SK-N-MC (cell line): ENCODE measurements at regions not wholly inside any gene's neighbourhood (a gene's known extent, or its start where the extent isn't known, plus 50 kb on each side); places are given as distances from the start of the nearest gene placed in this dataset.

Experiments
- DNase-seq: peaks from one replicate; pipeline ENCODE4 v3.0.0-alpha.2; 2011; ENCODE audit warnings: low read depth, low spot score
- H3K27ac ChIP-seq: fragments of 200-600 bp; sonication (generic); 2 replicates; pipeline ENCODE4 v1.5.1; 2016; ENCODE audit warnings: mixed run types
- H3K36me3 ChIP-seq: fragments of 200-600 bp; sonication (generic); 2 replicates; pipeline ENCODE4 v1.6.1; 2017; ENCODE audit warnings: antibody characterized with exemption, low read length, mixed read lengths; ENCODE audit not compliant: insufficient read depth
- H3K4me3 ChIP-seq: fragments of 200-600 bp; sonication (generic); 2 replicates; pipeline ENCODE4 v1.5.1; 2016
- H3K9ac ChIP-seq: fragments of 200-600 bp; sonication (generic); 2 replicates; pipeline ENCODE4 v1.8.0; 2017; ENCODE audit warnings: mixed run types, mixed read lengths; ENCODE audit not compliant: insufficient read length
- H3K9me3 ChIP-seq: fragments of 200-600 bp; sonication (generic); 2 replicates; pipeline ENCODE4 v1.6.1; 2017; ENCODE audit warnings: low read depth, mild to moderate bottlenecking, antibody characterized with exemption, low read length, moderate library complexity, mixed read lengths
- EZH2 ChIP-seq: fragments of 200-600 bp; sonication (generic); IDR thresholded peaks from one replicate; pipeline ENCODE4 v1.6.1; 2017; ENCODE audit warnings: antibody characterized with exemption
- FOXP2 ChIP-seq: optimal IDR thresholded peaks from 2 replicates; pipeline ENCODE3; 2011; ENCODE audit warnings: mild to moderate bottlenecking, moderate library complexity; ENCODE audit not compliant: insufficient read depth; ENCODE audit errors: extremely low read length, control extremely low read depth
- POLR2AphosphoS5 ChIP-seq: IDR thresholded peaks from 2 replicates; pipeline ENCODE4 v1.6.1; 2012; ENCODE audit warnings: mild to moderate bottlenecking, low read depth, low read length, borderline replicate concordance

DNA sequence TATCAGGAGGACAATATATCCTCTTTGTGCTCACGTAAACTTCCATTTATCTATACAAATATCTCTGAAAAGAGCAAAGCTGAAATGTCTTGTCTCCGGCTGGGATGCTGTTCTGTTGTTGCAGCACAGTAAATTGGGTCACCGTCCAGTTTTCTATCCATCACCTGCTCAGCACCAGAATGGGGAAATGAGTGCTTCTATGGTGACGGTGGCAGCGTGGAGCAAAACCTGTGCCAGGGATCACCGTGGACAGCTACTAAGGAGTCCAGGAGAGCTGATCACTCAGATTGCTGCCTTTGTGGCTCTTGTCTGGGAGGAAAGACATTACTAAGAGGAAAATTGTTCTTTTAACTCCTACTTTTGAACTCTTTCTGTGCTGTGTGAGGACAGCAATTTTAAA lies 531.6 kb downstream of the PSAT1 start:
- Histone ChIP-seq H3K4me3 (no peak overlapping the region), H3K27ac (no peak overlapping the region), H3K9ac (no peak overlapping the region), H3K9me3 (no peaks in the 10 kb centered on the region), H3K36me3 (no peaks in the 10 kb centered on the region)
- DNase-seq: no peak
- no peak for TF ChIP-seq POLR2AphosphoS5
- no peak for TF ChIP-seq EZH2

GRCh38 chr9:78830301-78830700 lies 533.4 kb downstream of the PSAT1 start:
- Histone ChIP-seq H3K27ac (no peak overlapping the region), H3K4me3 (no peak overlapping the region), H3K9me3 (no peaks in the 10 kb centered on the region), H3K9ac (no peak overlapping the region), H3K36me3 (no peaks in the 10 kb centered on the region)
- no peak for DNase-seq
- TF ChIP-seq EZH2: no peak
- TF ChIP-seq POLR2AphosphoS5: no peak
- TF ChIP-seq FOXP2: no peak

GRCh38 chr9:78831726-78832125 lies 534.8 kb downstream of the PSAT1 start:
- TF ChIP-seq EZH2 (no peak), FOXP2 (no peak), POLR2AphosphoS5 (no peak)
- Histone ChIP-seq H3K27ac (no peak overlapping the region), H3K36me3 (no peaks in the 10 kb centered on the region), H3K4me3 (no peak overlapping the region), H3K9me3 (no peaks in the 10 kb centered on the region), H3K9ac (no peak overlapping the region)
- DNase-seq: no peak

GRCh38 chr9:78835928-78836450 lies 539.1 kb downstream of the PSAT1 start:
- no peaks in the 10 kb centered on the region for H3K36me3 ChIP-seq
- no peak overlapping the region for H3K4me3 ChIP-seq
- H3K9ac ChIP-seq: no peak overlapping the region
- no peaks in the 10 kb centered on the region for H3K9me3 ChIP-seq
- no peak overlapping the region for H3K27ac ChIP-seq
- DNase-seq: no peak
- no peak for TF ChIP-seq EZH2
- TF ChIP-seq FOXP2: no peak
- no peak for TF ChIP-seq POLR2AphosphoS5

DNA sequence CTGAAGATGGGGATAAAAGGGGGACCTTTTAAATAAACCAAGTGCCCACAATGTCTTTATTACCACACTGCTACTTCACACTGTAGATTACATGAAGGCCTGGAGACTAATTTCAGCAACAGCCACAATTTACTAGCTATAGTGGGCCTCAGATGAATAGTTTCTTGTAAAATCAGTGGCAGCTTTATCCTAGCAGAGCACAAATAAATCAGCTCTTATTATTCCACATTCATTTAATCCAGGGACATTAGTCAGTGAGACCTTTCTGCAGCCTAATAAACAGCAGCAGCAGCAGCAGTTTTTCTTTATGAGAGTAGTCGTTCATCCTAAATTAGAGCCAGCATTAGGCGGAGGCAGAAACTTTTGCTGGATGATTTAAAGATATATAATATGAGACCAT lies 542.3 kb downstream of the PSAT1 start:
- no peak overlapping the region for H3K27ac ChIP-seq
- no peak overlapping the region for H3K4me3 ChIP-seq
- no peaks in the 10 kb centered on the region for H3K36me3 ChIP-seq
- H3K9me3 ChIP-seq: no peaks in the 10 kb centered on the region; the same call in 1 of the 2 replicates
- TF ChIP-seq EZH2 (no peak), FOXP2 (no peak), POLR2AphosphoS5 (no peak)
- no peak for DNase-seq
- H3K9ac ChIP-seq: no peak overlapping the region

DNA sequence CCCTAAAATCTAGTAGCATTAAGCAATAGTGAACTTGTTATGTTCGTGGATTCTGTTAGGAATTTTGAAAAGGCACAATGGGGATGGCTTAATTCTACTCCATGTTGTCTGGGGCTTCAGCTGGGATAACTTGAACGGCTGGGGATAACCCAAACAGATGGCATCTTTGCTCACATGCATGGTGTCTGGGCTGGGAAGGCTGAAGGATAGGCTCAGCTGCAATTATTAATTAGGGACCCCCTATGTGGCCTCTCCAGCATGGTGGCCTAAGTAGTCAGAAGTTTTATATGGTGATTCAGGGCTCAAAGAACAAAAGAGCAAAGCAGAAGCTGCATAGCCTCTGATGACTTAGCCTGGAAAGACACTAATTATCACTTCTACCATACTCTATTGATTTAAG lies 551.1 kb downstream of the PSAT1 start:
- H3K36me3 ChIP-seq: no peaks in the 10 kb centered on the region
- DNase-seq: no peak
- no peak overlapping the region for H3K27ac ChIP-seq
- no peak overlapping the region for H3K4me3 ChIP-seq
- no peak overlapping the region for H3K9ac ChIP-seq
- no peak for TF ChIP-seq POLR2AphosphoS5
- TF ChIP-seq EZH2: no peak
- no peak for TF ChIP-seq FOXP2
- H3K9me3 ChIP-seq: no peaks in the 10 kb centered on the region; the same call in 1 of the 2 replicates

DNA sequence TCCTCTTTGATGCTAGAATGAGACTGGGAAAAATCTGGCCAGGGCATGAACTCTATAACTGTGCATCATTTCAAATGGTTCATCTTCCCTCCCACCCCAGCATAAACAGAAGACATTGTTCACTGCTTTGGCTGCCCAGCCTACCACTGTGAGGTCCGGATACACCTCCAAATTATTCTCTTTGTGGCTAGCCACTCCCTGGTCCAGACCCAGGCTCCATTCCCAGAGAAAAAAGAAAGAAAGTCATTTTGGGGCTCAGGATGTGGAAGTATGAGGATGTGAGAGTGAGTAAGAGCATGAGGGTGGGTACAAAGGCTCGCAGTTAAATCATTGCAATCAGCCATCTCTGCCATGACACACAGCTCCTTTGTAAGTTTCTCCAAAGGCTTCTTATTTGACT lies 559.2 kb downstream of the PSAT1 start:
- Histone ChIP-seq H3K4me3 (no peak overlapping the region), H3K9me3 (no peaks in the 10 kb centered on the region), H3K27ac (no peak overlapping the region), H3K36me3 (no peaks in the 10 kb centered on the region), H3K9ac (no peak overlapping the region)
- TF ChIP-seq POLR2AphosphoS5: no peak
- no peak for TF ChIP-seq FOXP2
- no peak for TF ChIP-seq EZH2
- DNase-seq: no peak

GRCh38 chr9:78856781-78857180 lies 559.9 kb downstream of the PSAT1 start:
- H3K4me3 ChIP-seq: no peak overlapping the region
- no peaks in the 10 kb centered on the region for H3K36me3 ChIP-seq
- TF ChIP-seq POLR2AphosphoS5: no peak
- TF ChIP-seq FOXP2: no peak
- no peak for TF ChIP-seq EZH2
- H3K9ac ChIP-seq: no peak overlapping the region
- no peak for DNase-seq
- H3K9me3 ChIP-seq: no peaks in the 10 kb centered on the region
- no peak overlapping the region for H3K27ac ChIP-seq
